Cardiac muscle cell (in vitro differentiated cells and primary cell): ENCODE measurements at regions not wholly inside any gene's neighbourhood (a gene's known extent, or its start where the extent isn't known, plus 50 kb on each side); places are given as distances from the start of the nearest gene placed in this dataset.
"Not testable (repeated sequence)": the region's sequence is repeated elsewhere in the genome, so short reads cannot be mapped to it uniquely, and the experiment has no call there.

Experiments
- DNase-seq, 2 donors: peaks; one replicate each; pipeline versions ENCODE4 v3.0.0 to v3.0.0-alpha.2; 2010 to 2017; ENCODE audit warnings: low read depth in 1 of 2, low spot score in 1 of 2
- H3K27ac ChIP-seq: fragments of 200-600 bp; sonication (generic); 2 replicates; pipeline ENCODE4 v1.5.1; 2016
- H3K27me3 ChIP-seq: fragments of 200-600 bp; sonication (generic); 2 replicates; pipeline ENCODE4 v1.6.0; 2016; ENCODE audit warnings: control low read depth
- H3K36me3 ChIP-seq: fragments of 200-600 bp; sonication (generic); 2 replicates; pipeline ENCODE4 v1.5.1; 2016; ENCODE audit warnings: control low read depth
- H3K4me1 ChIP-seq: fragments of 200-600 bp; sonication (generic); 2 replicates; pipeline ENCODE4 v1.8.1; 2017; ENCODE audit warnings: low read depth, mild to moderate bottlenecking, mixed run types
- H3K4me3 ChIP-seq: fragments of 200-600 bp; sonication (generic); 2 replicates; pipeline ENCODE4 v1.5.1; 2016; ENCODE audit warnings: mild to moderate bottlenecking
- H3K9me3 ChIP-seq: fragments of 200-600 bp; sonication (generic); 2 replicates; pipeline ENCODE4 v1.5.1; 2017; ENCODE audit warnings: low read depth, mild to moderate bottlenecking, control low read depth
- CTCF ChIP-seq: IDR thresholded peaks from 2 replicates; pipeline ENCODE4 v1.5.1; 2012; ENCODE audit warnings: low read depth, mild to moderate bottlenecking, low read length

GRCh38 chr9:65422966-65423690 is 138.1 kb upstream of the FOXD4L5 start:
- DNase-seq, H3K27ac ChIP-seq, H3K4me1 ChIP-seq, H3K9me3 ChIP-seq, H3K27me3 ChIP-seq, H3K4me3 ChIP-seq, H3K36me3 ChIP-seq: not testable (repeated sequence)

GRCh38 chr9:65421486-65421885 is 136.5 kb upstream of the FOXD4L5 start:
- not testable (repeated sequence) for H3K27ac ChIP-seq, H3K36me3 ChIP-seq, H3K9me3 ChIP-seq, DNase-seq, H3K4me1 ChIP-seq, H3K4me3 ChIP-seq, H3K27me3 ChIP-seq

GRCh38 chr9:65420771-65421170 is 135.8 kb upstream of the FOXD4L5 start:
- no peaks in the 10 kb centered on the region for H3K4me1 ChIP-seq
- H3K4me3 ChIP-seq: no peak overlapping the region
- H3K9me3 ChIP-seq: no peaks in the 10 kb centered on the region
- no peak for DNase-seq
- no peak for TF ChIP-seq CTCF
- H3K36me3 ChIP-seq: no peaks in the 10 kb centered on the region
- no peaks in the 10 kb centered on the region for H3K27me3 ChIP-seq
- H3K27ac ChIP-seq: no peak overlapping the region

DNA sequence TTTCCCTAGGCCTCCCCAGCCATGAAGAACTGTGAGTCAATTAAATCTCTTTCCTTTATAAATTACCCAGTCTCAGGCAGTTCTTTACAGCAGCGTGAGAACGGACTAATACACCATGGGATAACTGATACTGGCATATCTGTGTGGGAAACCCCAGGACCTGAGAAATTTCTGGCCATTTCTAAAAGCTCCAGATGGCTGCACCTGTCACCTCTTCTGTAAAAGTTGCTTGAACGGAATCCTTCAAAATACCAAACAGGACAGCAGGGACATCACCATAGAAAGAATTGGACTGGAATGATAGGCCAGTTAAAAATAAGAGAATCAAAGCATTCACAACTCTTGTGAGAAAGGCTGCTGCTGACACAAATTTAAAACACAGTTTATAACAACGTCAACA is 134.0 kb upstream of the FOXD4L5 start:
- not testable (repeated sequence) for DNase-seq, H3K36me3 ChIP-seq, H3K9me3 ChIP-seq, H3K4me3 ChIP-seq, H3K27me3 ChIP-seq, H3K4me1 ChIP-seq, H3K27ac ChIP-seq

GRCh38 chr9:65416948-65417347 is 131.9 kb upstream of the FOXD4L5 start:
- H3K4me1 ChIP-seq, H3K36me3 ChIP-seq, H3K4me3 ChIP-seq, H3K27me3 ChIP-seq, H3K9me3 ChIP-seq, H3K27ac ChIP-seq, DNase-seq: not testable (repeated sequence)

GRCh38 chr9:65414249-65414648 is 129.2 kb upstream of the FOXD4L5 start:
- H3K9me3 ChIP-seq, DNase-seq, H3K4me1 ChIP-seq, H3K36me3 ChIP-seq, H3K27me3 ChIP-seq, H3K27ac ChIP-seq, H3K4me3 ChIP-seq: not testable (repeated sequence)

- H3K36me3 ChIP-seq, H3K9me3 ChIP-seq, H3K4me3 ChIP-seq: not testable (repeated sequence)
Measured at GRCh38 chr9:65413371-65413770, 128.4 kb upstream of the FOXD4L5 start.

DNA sequence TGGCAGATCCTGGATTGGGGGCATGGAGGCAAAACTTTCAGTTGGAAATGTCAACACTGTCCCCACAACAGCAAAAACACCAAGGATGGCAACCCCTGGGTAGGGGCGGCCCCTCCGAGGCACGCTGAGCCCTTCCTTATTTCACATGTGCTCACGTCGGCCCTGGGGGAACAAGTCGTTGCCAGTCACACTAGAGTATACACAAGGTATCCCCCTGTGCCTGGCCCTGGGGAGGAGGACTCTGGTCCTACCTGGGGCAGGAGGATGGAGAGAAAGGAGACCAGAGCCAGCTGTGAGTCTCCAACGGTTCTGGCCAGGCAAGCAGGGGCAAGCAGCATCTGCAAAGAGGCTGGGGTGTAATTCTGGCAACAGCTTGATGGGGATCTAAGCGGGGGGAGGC is 126.9 kb upstream of the FOXD4L5 start:
- no peak for DNase-seq
- no peaks in the 10 kb centered on the region for H3K4me1 ChIP-seq
- no peaks in the 10 kb centered on the region for H3K9me3 ChIP-seq
- no peaks in the 10 kb centered on the region for H3K27me3 ChIP-seq
- no peaks in the 10 kb centered on the region for H3K36me3 ChIP-seq
- no peak overlapping the region for H3K4me3 ChIP-seq
- TF ChIP-seq CTCF: no peak
- no peak overlapping the region for H3K27ac ChIP-seq

More at GRCh38 chr9:65413371-65413770, 128.4 kb upstream of the FOXD4L5 start:
- H3K27me3 ChIP-seq, H3K27ac ChIP-seq, H3K4me1 ChIP-seq, DNase-seq: not testable (repeated sequence)

GRCh38 chr9:65411336-65411735 is 126.3 kb upstream of the FOXD4L5 start:
- TF ChIP-seq CTCF: no peak
- no peaks in the 10 kb centered on the region for H3K9me3 ChIP-seq
- H3K36me3 ChIP-seq: no peaks in the 10 kb centered on the region
- no peak overlapping the region for H3K27ac ChIP-seq
- no peaks in the 10 kb centered on the region for H3K4me1 ChIP-seq
- no peak for DNase-seq
- no peaks in the 10 kb centered on the region for H3K27me3 ChIP-seq
- H3K4me3 ChIP-seq: no peak overlapping the region
